Activated naive CD8-positive, alpha-beta T cell treated with anti-CD3 and anti-CD28 coated beads for 36 hours (primary cell): ENCODE measurements at regions not wholly inside any gene's neighbourhood (a gene's known extent, or its start where the extent isn't known, plus 50 kb on each side); places are given as distances from the start of the nearest gene placed in this dataset.
"Not testable (repeated sequence)": the region's sequence is repeated elsewhere in the genome, so short reads cannot be mapped to it uniquely, and the experiment has no call there.

ENCODE experiments used
- DNase-seq: peaks from one replicate; pipeline ENCODE4 v3.0.0; 2021
- H3K27ac Mint-ChIP-seq: one replicate; pipeline ENCODE4 v1.8.0; 2022; ENCODE audit warnings: mild to moderate bottlenecking, moderate library complexity, mixed read lengths
- H3K27me3 Mint-ChIP-seq: one replicate; pipeline ENCODE4 v1.8.0; 2022; ENCODE audit warnings: mild to moderate bottlenecking, mixed read lengths
- H3K36me3 Mint-ChIP-seq: one replicate; pipeline ENCODE4 v1.8.0; 2021; ENCODE audit warnings: mild to moderate bottlenecking, mixed read lengths
- H3K4me1 Mint-ChIP-seq: one replicate; pipeline ENCODE4 v1.8.0; 2021; ENCODE audit warnings: mixed read lengths
- H3K4me3 Mint-ChIP-seq: one replicate; pipeline ENCODE4 v1.8.0; 2022; ENCODE audit warnings: mild to moderate bottlenecking, moderate library complexity, mixed read lengths
- H3K9me3 Mint-ChIP-seq: one replicate; pipeline ENCODE4 v1.8.0; 2022; ENCODE audit warnings: mixed read lengths

DNA sequence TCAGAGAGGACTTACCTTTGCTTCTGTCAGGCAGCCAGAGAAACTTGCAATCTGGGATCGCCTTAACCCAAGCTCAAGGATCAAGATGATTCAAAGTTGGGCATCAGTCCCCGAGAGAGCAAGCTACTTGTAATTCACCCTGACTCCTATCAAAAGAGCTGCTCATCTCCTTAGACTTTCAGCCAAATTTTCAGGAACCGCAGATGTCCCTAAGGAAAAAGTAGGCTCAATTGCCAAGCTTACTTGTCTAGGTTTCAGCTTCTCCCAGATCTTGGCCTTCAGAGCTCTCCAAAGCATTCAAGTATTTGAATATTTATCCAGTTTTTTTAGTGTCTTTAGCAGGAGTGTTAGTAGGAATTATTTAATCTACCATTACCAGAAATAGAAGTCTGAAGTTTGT lies 434.1 kb upstream of the MMS22L start:
- Mint-ChIP-seq H3K27ac (no peak overlapping the region), H3K4me1 (no peaks in the 10 kb centered on the region), H3K36me3 (no peaks in the 10 kb centered on the region), H3K27me3 (no peaks in the 10 kb centered on the region), H3K4me3 (no peak overlapping the region), H3K9me3 (peaks cover 2% of the 10 kb centered on the region)
- no peak for DNase-seq

DNA sequence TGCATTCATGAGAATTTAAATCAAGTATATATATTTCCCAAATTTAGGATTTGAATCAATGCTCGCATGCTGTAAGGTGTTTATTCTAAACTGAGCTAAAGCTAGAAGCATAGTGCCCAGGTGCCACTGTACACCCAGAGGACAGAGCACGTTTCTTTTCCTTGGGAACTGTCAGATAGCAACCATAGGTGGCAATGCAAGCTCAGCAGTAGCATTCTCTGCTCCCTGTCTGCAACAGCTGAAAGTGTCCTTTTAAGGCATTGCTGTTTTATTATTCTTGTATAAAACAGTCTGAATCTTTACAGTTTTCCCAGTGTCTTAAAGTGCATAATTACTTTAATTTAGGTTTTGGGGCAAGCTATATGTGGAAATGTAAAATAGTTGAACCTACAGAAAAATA lies 443.4 kb upstream of the MMS22L start:
- no peaks in the 10 kb centered on the region for H3K27me3 Mint-ChIP-seq
- H3K9me3 Mint-ChIP-seq = peaks cover 1% of the 10 kb centered on the region
- no peaks in the 10 kb centered on the region for H3K36me3 Mint-ChIP-seq
- DNase-seq = no peak
- no peak overlapping the region for H3K4me3 Mint-ChIP-seq
- no peaks in the 10 kb centered on the region for H3K4me1 Mint-ChIP-seq
- H3K27ac Mint-ChIP-seq = no peak overlapping the region

DNA sequence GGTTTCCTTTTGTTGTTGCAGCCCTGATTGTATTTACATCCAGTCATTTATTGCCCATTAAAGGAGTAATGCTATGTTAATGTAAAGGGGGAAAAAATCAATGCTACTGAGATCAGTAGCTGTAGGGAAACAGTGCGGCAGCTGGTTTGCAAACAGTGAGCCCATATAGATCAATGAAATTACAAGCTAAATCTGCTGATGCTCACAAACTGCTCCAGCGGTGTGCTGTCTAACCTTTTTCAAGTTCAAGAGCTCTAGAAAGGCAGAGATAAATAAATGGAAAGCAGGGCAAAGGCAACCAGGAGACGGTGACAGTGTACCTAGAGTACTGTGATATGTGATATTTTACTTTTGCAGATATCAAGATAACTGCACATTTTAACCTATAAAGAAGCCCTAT lies 449.0 kb upstream of the MMS22L start:
- Mint-ChIP-seq H3K27me3 (no peaks in the 10 kb centered on the region), H3K4me3 (no peak overlapping the region), H3K27ac (no peak overlapping the region), H3K36me3 (no peaks in the 10 kb centered on the region), H3K9me3 (no peaks in the 10 kb centered on the region), H3K4me1 (no peaks in the 10 kb centered on the region)
- DNase-seq = no peak

DNA sequence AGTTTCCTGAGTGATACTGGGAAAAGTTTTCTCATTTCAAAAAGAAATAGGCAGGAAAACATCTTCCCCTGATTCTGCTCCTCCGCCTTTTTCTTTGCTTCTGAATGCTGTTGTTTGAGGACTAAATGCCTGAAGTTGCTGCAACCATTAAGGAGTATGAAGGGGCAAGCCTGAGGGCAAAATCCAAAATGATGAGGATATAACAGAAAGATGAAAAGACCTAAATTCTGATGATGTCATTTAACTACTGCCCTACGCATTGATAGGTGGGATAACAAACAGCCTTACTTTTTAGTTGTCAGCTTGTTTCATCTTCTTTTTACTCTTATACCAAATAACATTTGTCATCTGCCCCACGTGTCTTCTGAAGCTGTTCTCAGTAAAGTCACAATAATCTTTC lies 474.6 kb upstream of the MMS22L start:
- Mint-ChIP-seq H3K4me3 (no peak overlapping the region), H3K4me1 (no peaks in the 10 kb centered on the region), H3K27ac (no peak overlapping the region), H3K9me3 (no peaks in the 10 kb centered on the region), H3K36me3 (no peaks in the 10 kb centered on the region), H3K27me3 (no peaks in the 10 kb centered on the region)
- DNase-seq = no peak

DNA sequence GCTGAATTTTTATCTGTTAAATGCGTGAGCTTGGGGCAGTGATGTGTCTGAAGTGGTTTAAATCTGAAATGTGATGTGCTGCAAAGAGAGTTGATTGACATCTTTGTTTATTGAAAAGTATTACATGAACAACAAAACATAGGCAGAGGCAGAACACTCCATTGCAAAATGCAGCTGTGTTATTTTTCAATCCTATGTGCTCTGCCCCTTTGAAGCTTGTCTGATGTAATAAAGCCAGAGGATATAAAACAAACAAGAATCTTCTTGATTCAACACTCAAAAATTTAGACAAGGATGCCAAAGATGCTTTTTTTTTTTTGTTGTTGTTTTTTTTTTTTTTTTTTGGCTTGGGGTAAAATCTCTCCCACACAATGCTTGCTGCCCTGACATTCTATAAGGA lies 482.4 kb upstream of the MMS22L start:
- H3K27me3 Mint-ChIP-seq = no peaks in the 10 kb centered on the region
- DNase-seq = no peak
- no peaks in the 10 kb centered on the region for H3K9me3 Mint-ChIP-seq
- no peaks in the 10 kb centered on the region for H3K4me1 Mint-ChIP-seq
- H3K4me3 Mint-ChIP-seq = no peak overlapping the region
- no peaks in the 10 kb centered on the region for H3K36me3 Mint-ChIP-seq
- H3K27ac Mint-ChIP-seq = no peak overlapping the region

DNA sequence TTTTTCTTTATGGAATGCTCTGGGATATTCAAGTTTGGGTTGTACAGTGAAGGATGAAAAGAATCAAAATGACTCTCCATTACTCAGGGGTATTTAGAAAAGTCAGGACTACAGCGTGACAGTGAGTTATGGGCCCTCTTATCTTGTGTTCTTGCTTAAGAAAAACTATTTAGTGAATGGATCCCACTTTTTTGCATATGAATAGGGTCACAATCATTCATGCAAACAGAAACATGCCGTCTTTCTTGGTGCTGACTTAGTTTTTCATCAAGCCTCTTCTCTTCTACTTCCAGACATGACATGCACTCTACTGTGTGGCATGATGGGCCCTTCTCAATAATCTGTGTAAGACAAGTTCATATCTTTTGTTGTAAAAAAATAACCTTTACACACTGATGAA lies 488.4 kb upstream of the MMS22L start:
- DNase-seq = no peak
- Mint-ChIP-seq H3K27ac (no peak overlapping the region), H3K4me3 (no peak overlapping the region), H3K27me3 (no peaks in the 10 kb centered on the region), H3K4me1 (no peaks in the 10 kb centered on the region), H3K36me3 (no peaks in the 10 kb centered on the region), H3K9me3 (no peaks in the 10 kb centered on the region)

DNA sequence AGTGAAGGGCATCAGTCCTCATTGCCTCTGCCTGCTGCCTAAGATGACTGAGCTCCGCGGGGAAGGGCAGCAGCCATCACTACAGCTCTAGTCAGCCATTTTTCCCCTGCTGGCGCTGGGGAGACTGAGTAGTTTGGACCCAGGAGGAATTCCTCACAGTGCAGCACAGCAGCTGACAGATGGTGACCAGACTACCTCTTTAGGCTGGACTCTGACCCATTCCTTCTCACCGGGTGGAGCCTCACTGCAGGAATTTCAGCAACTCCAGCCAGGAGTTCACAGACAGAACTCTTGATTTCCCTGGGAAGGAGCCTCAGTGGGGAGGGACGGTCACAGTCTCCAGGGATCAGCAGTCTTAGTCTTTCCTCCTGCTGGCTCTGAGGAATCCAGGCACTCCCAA lies 492.0 kb upstream of the MMS22L start:
- Mint-ChIP-seq H3K4me3 (no peak overlapping the region), H3K36me3 (no peaks in the 10 kb centered on the region), H3K27me3 (no peaks in the 10 kb centered on the region), H3K27ac (no peak overlapping the region), H3K9me3 (no peaks in the 10 kb centered on the region), H3K4me1 (no peaks in the 10 kb centered on the region)
- no peak for DNase-seq

DNA sequence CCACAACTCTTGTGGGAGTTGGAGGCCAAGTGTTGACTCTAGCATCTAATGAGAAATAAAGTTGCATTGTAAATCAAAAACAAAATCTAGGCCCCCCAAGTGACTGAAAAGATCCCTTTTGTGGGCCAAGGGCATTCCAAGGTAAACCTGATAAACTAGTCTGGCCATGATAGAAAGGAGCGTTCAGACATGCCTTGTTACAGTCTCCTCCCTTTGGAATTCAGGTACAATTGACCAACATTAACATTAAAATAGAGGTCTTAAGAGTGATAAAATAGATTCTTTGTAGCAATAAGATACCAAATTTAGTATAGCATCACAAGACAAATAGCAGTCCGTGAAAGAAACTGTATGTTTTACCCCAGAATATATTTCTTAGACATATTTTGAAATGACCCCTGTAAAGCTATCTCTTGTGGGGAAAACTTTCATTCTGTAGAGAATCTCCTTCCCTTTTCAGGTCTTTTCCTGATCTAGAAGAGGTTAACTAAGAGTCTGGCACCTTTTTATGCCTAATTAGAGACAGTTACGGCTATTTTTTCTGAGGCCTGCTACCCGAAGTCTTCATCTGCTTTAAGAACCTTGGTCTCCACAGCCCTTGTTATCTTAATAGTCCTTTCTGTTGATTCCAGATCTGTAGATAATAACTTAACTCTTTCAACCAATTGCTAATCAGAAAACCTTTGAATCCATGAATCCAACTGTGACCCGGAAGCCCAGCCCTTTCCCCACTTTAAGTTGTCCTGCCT lies 495.4 kb upstream of the MMS22L start:
- no peak overlapping the region for H3K27ac Mint-ChIP-seq
- H3K4me1 Mint-ChIP-seq = no peaks in the 10 kb centered on the region
- no peak for DNase-seq
- no peak overlapping the region for H3K4me3 Mint-ChIP-seq
- H3K36me3 Mint-ChIP-seq = no peaks in the 10 kb centered on the region
- no peaks in the 10 kb centered on the region for H3K9me3 Mint-ChIP-seq
- no peaks in the 10 kb centered on the region for H3K27me3 Mint-ChIP-seq

DNA sequence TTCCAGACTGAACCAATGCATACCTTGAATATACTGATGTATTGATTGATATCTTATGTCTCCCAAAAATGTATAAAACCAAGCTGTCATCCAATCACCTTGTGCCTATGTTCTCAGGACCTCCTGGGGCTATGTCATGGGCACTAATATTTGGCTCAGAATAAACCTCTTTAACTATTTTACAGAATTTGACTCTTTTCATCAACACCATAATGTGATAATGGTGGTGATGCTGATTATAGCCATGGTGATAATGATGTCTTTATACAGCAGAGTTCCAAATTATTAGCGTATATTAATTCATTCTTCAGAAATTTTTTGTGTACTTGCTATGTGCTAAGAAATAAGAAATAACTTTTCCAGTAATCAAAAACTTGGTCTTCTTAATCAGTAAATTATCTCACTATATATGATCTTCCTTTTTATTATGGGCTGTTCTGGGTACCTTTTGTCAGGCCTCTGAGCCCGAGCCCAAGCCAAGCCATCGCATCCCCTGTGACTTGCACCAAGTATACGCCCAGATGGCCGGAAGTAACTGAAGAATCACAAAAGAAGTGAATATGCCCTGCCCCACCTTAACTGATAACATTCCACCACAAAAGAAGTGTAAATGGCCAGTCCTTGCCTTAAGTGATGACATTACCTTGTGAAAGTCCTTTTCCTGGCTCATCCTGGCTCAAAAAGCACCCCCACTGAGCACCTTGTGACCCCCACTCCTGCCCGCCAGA lies 496.2 kb upstream of the MMS22L start:
- DNase-seq, H3K27me3 Mint-ChIP-seq, H3K27ac Mint-ChIP-seq, H3K9me3 Mint-ChIP-seq, H3K4me1 Mint-ChIP-seq, H3K4me3 Mint-ChIP-seq, H3K36me3 Mint-ChIP-seq: not testable (repeated sequence)

DNA sequence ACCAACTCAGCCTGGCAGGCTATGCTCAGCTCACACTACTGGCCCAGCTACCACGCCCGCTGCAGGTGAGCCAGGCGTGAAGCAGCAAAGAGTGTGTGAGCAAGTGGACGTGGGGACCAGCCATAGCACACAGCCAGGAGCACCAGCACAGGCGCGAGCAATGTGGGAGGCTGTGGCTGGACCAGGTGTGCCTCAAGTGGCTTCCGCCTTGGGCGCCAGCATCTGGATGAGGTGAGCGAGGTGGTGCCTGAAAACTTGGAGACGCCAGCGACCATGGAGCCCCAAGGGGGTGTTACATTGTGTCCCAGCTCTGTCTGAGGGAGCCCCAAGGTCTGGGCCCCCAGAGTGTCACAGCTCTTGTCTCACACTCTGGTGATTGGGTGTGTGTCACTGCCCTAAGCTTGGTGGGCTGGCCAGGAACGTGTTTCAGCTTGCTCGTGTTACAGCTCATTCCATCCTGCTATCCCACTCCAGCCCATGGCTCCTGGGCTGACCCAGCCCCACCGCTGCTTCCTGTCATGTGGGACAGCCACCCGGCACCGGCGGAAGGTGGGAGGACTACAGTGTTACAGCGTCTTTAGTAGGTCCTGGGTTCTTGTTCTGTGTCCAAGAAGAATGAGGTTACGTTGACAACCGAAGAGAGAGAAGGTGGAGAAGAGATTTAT lies 508.0 kb upstream of the MMS22L start:
- H3K36me3 Mint-ChIP-seq = no peaks in the 10 kb centered on the region
- no peak overlapping the region for H3K27ac Mint-ChIP-seq
- H3K4me3 Mint-ChIP-seq = no peak overlapping the region
- H3K4me1 Mint-ChIP-seq = no peaks in the 10 kb centered on the region
- no peak for DNase-seq
- H3K9me3 Mint-ChIP-seq = peaks cover 8% of the 10 kb centered on the region
- no peaks in the 10 kb centered on the region for H3K27me3 Mint-ChIP-seq

DNA sequence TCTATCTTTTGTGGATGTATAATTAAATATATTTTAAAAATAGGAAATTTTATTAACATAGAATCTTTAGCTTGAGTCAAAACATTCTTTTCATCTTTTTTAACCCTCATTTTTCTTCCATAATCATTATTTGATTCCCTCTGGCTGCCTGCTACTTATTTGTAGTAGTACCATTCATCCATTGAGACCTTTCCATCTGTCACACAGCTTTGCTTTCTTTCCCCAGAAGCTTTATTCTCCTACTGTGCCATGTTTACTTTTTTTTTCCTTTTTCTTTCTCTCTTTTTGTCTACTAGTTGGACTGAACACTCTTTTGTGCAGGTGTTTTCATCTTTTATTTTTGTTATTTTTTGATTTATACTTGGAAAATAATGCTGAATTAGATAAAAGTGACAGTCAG lies 522.6 kb upstream of the MMS22L start:
- Mint-ChIP-seq H3K36me3 (no peaks in the 10 kb centered on the region), H3K4me1 (no peaks in the 10 kb centered on the region), H3K27me3 (no peaks in the 10 kb centered on the region), H3K27ac (no peak overlapping the region), H3K9me3 (peaks cover 6% of the 10 kb centered on the region), H3K4me3 (no peak overlapping the region)
- DNase-seq = no peak

DNA sequence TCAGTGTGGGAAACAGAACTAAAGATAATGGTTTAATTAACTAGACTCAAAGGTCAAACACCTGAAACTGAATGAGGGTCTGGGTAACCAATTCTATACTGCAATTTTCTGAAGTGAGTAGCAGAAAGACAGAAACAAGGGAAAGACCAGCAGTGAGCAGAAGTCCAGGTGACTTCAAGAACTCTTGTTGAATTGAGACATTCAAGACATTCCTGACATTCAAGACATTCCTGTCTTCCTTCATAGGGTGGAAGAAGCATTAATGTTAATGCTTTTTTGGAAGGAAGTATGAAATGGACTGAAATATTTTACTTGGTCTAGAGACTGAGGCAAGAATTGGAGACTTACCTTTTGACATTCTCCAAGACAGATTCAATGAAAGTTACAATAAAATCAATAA lies 529.9 kb upstream of the MMS22L start:
- Mint-ChIP-seq H3K9me3 (peaks cover 5% of the 10 kb centered on the region), H3K4me3 (no peak overlapping the region), H3K36me3 (no peaks in the 10 kb centered on the region), H3K27ac (no peak overlapping the region), H3K27me3 (no peaks in the 10 kb centered on the region), H3K4me1 (no peaks in the 10 kb centered on the region)
- no peak for DNase-seq

DNA sequence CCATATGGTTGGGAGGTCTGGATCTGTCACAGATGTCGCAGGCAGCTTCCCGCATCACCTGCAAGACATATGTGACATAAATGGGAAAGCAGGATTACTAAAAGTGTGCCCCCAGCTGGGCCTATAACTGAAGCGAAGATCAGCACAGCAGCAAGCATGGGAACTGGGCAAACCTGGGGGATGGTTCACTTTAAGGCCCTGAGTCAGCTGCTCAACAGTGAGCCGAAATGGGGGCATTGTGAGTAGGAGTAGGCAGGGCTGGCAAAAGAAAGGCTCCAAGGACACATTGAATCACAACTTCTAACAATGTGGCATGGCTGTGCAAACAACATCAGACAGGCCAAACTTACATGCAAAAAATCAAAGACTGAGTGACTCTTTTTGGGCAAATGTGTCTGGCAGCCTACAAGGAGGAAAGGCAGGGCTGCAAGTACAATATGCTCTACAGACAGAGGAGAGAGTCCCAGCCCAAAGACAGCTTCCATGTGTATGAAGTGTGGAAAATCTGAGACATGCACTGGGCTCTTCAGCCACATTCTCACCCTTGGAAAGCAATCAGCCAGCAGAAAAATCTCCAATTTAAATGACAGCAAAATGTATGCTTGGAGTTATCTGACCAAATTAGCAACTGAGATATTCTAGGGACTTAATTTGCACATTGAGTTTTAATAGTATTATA lies 531.0 kb upstream of the MMS22L start:
- Mint-ChIP-seq H3K27me3 (no peaks in the 10 kb centered on the region), H3K9me3 (peaks cover 2% of the 10 kb centered on the region), H3K27ac (no peak overlapping the region), H3K4me1 (no peaks in the 10 kb centered on the region), H3K4me3 (no peak overlapping the region), H3K36me3 (no peaks in the 10 kb centered on the region)
- DNase-seq = no peak

DNA sequence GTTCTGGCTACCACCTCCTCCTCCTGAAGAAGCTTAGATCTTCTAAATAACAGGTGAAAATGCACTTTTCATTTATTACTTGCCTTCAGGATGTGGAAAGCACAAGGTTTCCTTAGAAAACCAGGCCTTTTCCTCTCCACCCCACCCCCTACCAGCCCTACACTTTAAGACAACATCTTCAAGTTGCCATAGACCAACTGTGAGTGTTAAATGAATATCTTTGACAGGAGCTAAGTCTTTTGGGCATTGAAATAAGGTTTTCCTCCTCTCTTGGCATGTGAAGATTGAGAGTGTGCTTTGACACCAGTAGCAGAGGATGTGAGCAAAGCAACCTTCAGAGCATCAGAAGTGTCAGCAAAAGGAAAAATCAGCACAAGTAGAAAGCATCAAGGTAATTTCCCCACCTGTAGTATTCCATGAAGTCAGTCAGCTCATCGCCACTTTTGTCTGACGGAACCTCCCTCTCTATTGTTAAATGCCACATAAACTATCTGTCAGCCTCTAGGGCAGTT lies 532.3 kb upstream of the MMS22L start:
- H3K36me3 Mint-ChIP-seq = no peaks in the 10 kb centered on the region
- no peaks in the 10 kb centered on the region for H3K27me3 Mint-ChIP-seq
- no peak for DNase-seq
- H3K4me1 Mint-ChIP-seq = no peaks in the 10 kb centered on the region
- H3K27ac Mint-ChIP-seq = no peak overlapping the region
- H3K4me3 Mint-ChIP-seq = no peak overlapping the region
- peaks cover 2% of the 10 kb centered on the region for H3K9me3 Mint-ChIP-seq

DNA sequence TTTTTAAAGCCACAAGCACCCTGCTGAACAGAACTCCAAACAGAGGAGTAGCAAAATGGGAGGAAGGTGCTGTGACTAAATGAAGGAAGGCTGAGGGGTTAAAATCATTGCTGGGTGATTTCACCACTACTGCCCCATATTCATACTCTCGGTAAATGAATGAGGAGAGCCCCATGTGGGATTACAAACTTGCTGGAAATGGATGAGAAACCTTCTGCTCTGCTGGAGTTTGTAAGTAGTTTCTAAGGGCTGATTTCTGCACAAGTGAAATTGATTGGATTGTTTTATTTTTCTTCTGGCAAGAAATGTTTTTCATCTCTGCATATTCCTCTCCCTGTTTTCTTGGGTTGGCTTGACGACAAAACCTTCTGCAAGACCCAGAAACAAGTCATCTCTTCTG lies 533.5 kb upstream of the MMS22L start:
- H3K9me3 Mint-ChIP-seq = peaks cover 2% of the 10 kb centered on the region
- no peak overlapping the region for H3K27ac Mint-ChIP-seq
- no peaks in the 10 kb centered on the region for H3K4me1 Mint-ChIP-seq
- no peaks in the 10 kb centered on the region for H3K36me3 Mint-ChIP-seq
- no peaks in the 10 kb centered on the region for H3K27me3 Mint-ChIP-seq
- no peak for DNase-seq
- no peak overlapping the region for H3K4me3 Mint-ChIP-seq
